ACHN (cell line): ENCODE measurements at regions not wholly inside any gene's neighbourhood (a gene's known extent, or its start where the extent isn't known, plus 50 kb on each side); places are given as distances from the start of the nearest gene placed in this dataset.

ENCODE experiments used
- DNase-seq: peaks from one replicate; pipeline ENCODE4 v3.0.0-alpha.2; 2015
- in situ Hi-C: cut with HindIII; loops from 2 replicates; pipeline ENCODE4 v1.10.0; 2017; ENCODE audit warnings: low sequenced_read_pairs, low pct_ligation_motif_present, low pct_unique_long_range_greater_than_20kb

DNA sequence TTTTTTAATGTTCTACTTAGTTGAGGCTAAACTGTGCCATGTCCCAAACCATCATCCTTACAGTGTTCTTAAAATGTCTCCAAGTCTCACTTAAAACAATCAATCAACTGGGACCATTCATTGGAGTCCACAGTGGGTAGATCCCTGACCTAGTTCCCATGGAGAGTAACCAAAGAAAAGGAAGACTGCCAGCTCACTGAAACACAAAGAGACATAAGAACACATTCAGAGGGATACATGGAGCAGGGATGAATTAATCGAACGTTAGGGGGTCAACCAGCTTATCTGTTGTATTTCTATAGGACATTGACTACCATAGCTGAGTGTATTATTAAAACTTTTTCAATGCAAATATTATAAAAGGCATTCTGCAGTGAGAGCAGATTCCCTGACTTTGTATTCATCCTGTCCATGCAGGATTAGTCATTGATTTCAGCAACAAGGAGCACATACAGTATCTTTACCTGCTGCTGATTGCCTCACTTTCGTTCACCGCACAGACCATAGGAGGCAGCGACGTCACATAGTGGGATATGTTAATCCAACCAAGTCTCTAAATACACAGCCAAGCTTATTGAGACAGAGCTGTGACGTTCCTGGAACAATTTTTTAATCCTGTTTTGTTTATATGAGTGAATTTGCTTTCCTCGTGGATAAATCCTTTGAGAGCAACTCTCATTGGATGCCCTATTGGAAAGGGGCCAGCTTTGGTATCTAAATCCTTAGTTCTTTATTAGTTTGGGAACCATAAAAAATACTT is 364.9 kb upstream of the RBMS3 start:
- in situ Hi-C loops, result no loop called here
- peak; percentile 70 for DNase-seq

DNA sequence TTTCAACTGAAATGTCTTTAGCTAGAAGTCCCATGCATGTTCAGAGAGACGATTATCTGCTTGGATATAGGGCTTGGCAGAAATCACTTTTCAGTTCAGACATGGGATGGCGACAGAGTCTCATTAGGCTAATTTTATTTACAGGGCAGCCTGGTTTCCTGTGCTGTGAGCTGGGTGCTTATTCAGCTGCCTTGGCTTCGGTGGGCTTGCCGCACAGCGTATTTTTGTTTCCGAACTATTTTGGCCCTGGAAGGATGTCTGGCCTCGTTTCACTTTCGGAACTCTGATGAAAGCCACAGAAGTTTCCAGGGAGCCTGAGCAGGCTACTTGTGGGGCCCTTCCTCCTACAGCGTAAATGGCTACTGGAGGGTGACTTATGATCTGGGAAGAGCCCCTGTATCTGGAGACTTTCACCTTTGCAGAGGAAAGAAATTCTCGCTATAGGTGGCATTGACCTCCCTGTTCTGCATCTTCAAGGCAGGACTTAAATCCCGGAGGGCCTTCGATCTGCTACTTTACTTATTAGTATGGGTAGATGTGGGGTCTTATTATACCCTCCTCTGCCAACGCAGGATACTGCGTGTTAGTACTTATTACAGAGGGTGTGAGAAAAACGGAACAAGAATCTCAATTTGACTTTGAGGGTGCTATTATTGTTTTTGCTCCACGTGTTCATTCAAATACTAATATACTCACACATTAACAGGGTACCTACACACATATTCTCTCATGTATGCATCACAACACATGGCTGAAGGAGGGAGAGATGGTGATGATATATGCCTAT is 364.0 kb upstream of the RBMS3 start:
- in situ Hi-C loops, result no loop called here
- peak; percentile 81 for DNase-seq

DNA sequence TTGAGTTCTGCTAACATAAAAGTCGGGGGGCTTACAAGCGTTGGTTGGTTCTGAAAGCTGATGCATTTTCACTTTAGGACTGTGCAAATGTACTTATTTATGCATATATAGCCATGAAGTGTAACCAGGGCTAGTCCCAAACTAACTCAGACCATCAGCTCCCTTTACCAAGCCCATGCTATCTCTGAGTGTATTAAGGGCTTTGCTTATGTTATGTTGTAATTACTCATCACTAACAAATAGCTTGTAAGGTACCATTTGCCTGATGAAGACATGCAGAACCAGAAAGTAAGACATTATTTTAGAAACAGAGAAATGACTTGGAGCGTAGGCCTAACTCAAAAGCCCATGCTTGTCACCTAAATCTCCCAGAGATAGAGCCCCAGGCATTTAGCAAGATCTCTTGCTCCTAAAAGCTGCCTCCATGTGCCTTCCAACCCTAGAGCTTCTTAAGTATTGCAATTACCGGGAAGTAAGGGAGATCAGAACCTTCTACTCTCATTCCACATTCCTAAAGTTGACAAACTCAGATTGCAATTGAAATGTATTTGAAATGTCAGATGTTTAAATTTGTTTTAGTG is 362.9 kb upstream of the RBMS3 start:
- in situ Hi-C loops, result no loop called here
- DNase-seq, result no peak

DNA sequence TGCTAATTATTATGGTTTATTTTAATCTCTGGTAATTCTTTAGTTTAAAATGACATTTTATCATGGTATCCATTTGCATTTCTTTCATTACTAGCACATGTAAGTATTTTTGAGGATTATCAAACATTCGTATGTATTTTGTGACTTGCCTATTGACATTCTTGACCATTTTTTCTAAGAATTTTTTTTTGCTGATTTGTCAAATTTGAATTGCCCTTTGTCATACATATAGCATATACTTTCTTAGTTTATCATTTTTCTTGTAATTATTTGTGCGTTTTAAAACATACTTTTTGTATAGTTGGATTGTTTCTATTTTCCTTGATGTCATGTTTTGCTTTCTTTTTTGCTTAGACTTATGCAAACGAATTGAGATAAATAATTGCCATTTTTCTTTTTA is 358.5 kb upstream of the RBMS3 start:
- DNase-seq, result no peak
- in situ Hi-C loops, result no loop called here

DNA sequence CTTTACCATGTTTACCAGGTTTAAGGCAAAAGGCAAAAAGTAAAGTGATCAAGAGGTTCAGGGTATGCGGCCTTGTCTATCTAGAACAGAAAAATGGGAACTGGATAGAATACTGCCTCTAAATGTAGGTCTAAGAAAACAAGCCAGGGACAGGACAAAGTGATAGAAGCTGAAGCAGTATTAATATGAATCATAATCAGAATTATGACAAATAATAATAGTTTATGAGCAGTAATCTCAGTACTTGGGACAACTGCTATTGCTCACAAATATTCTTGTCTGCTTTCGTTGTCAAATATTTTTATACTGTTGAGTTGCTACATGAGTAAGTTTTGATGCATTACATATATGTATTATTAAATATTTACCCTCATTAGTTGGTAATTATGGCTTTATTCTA is 356.9 kb upstream of the RBMS3 start:
- in situ Hi-C loops, result no loop called here
- DNase-seq, result no peak

DNA sequence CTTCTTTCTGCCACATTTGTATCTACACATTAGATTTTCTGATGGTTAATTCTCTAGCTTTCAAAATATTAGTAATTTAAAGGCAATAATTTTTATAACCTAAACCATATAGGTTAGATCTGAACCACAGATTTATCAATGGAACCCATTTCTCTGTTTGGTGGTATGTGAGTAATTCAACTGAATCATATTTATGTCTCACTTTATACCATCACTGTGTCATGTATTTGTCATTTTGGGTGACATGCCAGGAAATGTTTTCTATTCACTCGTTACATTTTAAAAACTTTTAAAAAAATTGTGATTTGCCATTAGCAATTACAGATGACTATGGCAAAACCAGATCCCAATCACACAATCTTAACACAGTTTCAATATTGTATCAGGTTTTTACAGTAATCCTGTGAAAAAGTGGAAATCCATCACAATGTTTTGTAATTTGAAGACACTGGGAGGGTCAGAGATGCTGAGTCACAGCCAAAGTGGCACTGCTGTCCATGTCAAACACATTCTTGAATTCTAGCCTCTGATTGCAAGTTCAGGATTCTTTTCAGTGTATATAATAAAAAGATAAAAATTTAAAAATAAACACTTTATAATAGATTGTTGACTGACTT is 356.0 kb upstream of the RBMS3 start:
- in situ Hi-C loops, result no loop called here
- DNase-seq, result peak; percentile 11

DNA sequence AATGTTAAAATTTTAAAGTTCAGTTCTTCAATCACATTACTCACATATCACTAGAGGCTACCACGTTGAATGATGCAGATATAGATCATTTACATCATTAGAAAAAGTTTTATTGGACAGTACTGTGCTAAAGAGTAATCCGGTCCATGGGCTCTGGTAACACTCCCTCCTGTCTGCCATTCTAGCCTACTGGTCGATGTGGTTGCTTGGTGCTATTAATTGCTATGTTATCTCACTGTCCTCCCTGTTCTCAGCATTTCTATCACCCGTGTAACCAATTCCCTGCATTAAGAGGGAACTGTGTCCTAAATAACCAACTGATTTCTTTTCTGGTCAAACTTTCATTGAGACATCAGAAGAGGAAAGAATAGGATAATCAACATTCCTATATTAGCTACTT is 347.5 kb upstream of the RBMS3 start:
- in situ Hi-C loops, result no loop called here
- DNase-seq, result no peak

DNA sequence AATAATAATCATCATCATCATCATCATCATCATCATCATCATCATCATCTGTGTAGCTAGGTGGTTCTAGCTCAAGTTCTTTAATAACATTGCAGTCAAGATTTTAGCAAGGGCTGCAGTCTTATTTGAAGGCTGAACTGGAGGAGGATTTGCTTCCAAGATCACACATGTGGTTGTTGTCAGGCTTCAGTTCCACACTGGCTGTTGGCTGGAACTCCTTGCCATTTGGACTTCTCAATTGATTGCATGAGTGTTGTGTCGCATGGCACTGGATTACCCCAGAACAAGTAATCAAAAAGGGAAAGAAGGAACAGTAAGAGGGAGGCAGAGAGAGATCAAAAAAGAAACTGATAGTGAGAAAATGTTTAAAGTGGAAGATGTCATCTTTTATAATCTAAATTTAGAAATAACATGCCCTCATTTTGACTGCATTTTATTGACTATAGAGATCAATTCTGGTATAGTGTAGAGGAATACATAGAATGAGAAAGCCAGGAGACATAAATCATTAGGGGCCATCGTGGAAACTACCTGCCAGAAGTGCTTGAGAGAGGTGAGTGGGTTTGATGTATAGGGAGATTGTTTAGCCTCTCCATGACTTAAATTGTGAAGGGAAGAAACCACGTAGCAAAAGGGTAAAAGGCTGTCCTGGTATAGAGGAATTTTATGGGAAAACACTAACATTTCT is 346.6 kb upstream of the RBMS3 start:
- in situ Hi-C loops, result no loop called here
- no peak for DNase-seq

DNA sequence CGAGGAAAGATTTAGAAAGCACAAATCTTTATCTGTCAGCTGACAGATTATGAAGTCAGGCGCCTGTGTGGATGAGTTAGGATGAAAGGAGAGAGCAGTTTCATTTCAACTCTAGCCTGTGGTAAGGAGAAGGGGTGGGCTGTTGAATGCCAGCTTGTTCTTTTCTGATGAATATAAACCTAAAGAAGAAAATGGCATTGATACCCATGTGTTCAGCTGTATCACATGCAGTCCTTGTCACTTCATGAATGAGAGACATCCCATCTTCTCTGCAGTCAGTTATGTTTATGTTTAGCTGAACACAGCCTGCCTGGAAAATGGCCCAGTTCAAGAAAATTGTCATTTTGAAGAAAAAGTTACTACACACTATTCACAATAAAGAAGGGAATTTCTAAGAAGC is 345.7 kb upstream of the RBMS3 start:
- in situ Hi-C loops, result no loop called here
- no peak for DNase-seq

DNA sequence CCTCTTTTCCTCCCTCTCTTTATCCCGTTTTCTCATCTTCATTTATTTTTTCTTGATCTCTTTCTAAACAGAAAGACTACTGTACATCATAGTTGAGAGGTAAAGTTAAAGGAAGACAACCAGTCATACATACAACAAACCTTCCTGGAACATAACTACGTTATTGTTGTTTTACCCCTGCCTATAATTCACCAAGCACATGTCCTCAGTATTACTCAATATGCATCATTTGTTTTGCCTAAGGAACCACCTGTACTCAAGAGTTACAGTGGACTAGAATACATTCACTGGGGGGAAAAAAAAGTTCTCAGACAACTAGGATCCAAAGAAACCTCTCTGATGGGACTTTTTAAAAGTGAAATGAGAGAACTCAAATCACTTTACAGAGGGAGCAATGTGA is 344.7 kb upstream of the RBMS3 start:
- DNase-seq, result no peak
- in situ Hi-C loops, result no loop called here

DNA sequence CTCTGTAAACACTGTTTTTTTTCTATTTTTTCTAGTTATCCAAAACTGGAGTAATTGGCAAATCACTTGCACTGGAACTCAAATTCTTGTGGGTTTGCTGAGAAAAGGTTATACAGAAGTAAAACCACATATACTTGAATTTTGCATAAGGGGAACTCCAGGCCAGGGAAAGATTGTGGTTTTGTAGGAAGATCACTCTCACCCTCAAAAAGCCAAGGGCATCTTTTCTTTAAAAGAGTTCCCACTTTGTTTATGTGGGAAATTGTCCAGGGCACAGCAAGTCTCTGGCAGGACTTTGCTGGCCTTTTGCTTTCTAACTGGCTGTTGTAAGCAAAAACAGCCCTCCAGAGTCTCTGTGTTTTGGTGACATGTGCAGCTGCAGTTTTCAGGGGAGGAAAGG is 340.3 kb upstream of the RBMS3 start:
- in situ Hi-C loops, result no loop called here
- peak; percentile 20 for DNase-seq

DNA sequence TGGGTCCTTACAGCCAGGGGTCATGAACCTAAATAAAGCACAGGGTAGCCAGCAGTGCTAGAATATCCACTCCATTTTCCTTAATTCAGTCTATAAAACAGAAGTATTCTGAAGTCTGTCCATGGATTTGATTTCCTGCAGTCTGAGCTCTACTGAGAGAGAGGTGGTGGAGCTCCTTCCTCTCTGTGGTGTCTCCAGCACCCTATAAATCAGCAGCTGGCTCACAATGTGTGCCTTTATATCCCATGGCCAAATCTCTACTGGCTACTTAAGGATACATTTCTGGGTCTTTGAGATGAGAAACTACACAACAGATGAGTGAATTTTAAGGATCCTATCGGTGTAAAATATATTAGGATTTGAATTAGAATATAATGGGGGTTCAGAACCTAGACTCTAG is 339.9 kb upstream of the RBMS3 start:
- DNase-seq, result no peak
- in situ Hi-C loops, result no loop called here

DNA sequence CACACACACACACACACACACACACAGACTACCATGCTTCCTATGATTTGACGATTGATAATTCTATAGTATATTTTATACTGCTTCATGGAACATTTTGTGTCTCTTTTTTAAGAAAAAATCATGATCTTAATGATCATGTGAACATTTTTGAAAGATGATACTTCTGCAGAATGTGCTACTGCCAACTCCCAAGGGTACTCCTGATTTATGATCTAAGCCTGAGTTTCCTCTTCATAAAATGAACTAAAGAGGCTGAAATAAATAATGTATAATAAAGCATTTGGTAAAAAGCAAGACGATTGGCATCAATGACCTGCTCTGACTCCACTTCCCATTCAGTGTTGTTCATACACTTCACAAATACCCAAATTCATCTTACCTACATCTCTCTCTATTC is 333.8 kb upstream of the RBMS3 start:
- in situ Hi-C loops, result no loop called here
- no peak for DNase-seq

DNA sequence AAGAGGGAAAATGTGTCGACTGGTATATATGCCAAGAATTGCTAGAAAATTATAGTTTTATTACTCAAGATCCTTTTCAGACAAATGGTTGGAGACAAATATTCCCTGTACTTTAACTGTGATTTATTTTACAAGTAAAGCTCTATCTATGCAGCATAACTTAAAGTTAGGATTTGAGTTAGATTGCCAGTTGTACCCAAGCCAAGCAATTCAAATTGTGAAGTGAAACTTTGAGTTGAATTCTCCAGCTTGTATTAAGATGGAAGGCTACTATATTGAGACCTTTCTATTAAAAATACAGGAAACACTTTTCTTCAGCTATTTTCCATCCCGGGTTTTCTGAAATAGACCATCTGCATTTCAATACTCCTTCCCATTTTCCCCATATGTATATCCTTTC is 333.1 kb upstream of the RBMS3 start:
- DNase-seq, result no peak
- in situ Hi-C loops, result no loop called here

DNA sequence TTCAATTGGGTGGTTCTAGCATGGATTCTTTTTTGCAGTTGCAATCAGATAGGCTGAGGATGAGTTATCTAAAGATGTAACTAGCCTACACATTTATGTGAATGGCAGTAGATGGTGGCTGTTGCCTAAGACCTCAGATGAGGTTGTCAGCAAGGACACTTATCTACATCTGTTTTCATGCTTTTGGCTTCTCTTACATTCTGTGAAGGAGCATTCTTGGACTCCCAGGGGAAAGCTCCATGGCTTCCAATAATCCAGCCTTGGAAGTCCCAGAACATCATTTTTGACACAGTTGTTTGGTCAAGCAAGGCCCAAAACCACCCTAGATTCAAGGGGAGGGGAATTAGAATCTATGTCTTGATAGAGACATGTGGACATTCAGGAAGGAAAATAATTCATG is 332.2 kb upstream of the RBMS3 start:
- DNase-seq, result no peak
- in situ Hi-C loops, result no loop called here

DNA sequence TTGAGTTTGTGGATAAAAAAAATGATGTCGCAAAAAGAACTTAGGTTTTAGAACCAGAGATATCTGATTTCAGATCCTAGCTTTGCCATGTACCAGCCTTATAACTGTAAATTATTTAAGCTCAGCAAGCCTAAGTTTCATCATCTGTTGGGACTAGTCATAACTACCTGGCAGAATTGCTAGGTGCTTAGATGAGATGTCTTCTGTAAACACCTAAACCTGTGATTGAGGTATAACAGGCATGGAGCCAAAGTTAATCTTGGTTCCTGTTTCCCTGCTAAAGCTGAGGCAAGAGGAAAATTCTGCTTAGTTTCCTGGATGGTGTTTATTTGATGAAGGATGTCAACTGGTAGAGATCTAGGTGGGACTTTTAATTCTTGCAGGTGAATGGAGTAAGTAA is 331.3 kb upstream of the RBMS3 start:
- in situ Hi-C loops, result no loop called here

DNA sequence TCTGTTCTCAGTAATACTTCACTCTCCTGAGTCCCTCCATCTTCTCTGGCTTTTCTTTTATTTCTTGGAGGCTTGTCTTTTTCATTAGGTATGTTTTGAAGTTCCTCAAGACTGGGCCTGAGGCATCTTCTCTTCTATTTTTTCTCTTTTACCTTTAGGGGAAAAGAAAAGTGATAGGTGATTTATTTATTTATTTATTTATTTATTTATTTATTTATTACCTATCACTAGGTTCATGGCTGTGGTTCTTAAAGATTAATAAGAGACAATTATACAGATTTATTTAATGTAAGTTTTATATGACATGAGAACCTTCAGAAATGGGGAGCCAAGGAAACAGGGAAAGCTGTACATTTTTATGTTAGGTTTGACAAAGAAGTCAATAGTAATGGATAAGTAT is 330.3 kb upstream of the RBMS3 start:
- no peak for DNase-seq
- in situ Hi-C loops, result no loop called here

More for the DNA sequence above, 331.3 kb upstream of the RBMS3 start:
- no peak for DNase-seq

DNA sequence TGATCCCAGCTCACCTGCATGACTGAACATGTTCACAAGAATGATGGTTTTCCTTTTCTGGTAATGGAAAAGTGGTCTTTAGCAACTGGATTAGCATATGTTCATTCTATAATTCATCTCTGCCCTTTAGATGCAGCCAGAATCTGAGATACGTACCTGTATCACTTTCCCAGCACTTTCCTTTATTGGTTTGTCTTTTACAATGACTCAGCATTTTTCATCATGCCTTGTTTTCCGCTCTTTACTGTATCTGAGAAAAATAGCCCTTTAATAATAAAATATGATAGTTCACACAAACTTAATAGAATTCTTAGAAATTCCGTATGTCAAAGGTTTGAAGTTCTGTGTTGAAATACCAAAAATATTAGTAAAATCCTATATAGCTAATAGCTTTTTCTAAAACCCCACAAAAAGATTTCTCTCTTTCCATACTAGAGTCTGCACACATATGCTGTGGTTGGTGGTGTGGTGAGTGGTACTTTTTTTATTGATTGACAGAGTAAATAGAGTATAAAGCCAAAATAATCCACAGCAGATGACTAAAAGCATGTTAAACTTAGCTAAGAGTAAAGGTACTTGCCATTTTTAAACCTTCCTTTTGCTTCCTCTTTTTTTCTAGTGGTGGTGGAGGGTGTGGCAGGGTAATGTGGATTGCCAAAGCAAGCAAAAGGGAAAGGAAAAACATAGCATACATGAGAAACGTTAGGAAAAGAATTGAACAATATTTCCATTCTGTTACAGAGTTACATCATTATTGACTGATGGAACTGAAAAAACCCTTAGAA is 328.9 kb upstream of the RBMS3 start:
- DNase-seq, result no peak
- in situ Hi-C loops, result no loop called here
